ENCODE measurements at regions not wholly inside any gene's neighbourhood (a gene's known extent, or its start where the extent isn't known, plus 50 kb on each side); places are given as distances from the start of the nearest gene placed in this dataset.

DNA sequence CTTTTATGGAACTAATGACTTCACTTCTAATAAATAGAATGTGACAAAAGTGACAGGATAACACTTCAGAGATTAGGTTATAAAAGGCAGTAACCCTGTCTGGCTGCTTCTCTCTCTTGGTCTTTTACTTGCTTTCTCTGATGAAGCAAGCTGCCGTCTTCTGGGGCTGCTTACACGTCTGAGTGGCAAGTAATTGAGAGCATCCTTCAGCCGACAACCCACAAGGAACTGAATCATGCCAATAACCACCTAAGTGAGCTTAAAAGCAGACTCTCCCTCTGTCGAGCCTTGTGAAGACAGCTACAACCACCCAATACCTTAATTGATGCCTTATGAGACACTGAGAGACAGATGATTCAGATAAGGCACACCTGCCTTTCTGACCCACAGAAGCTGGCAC is 1091.2 kb downstream of the SLITRK1 start:
- DNase-seq (no peak), FAIRE-seq (no peak)
- Histone ChIP-seq H3K36me3 (ENCODE audit: control insufficient read depth in 2 of 3, insufficient read depth in 3 of 3, low read length in 3 of 3) (no peaks in the 10 kb centered on the region), H3K4me3 (ENCODE audit: low read length in 3 of 3) (no peak overlapping the region), H3K9ac (ENCODE audit: low read length in 3 of 3) (no peak overlapping the region), H3K4me1 (ENCODE audit: control insufficient read depth in 2 of 3, insufficient read depth in 2 of 3, low read depth in 1 of 3, low read length in 3 of 3) (no peaks in the 10 kb centered on the region), H3K27ac (ENCODE audit: low read depth in 2 of 2, low read length in 2 of 2) (no peak overlapping the region), H3K9me3 (ENCODE audit: control insufficient read depth in 2 of 3, insufficient read depth in 1 of 3, low read length in 3 of 3) (peaks cover 0 to 2% (median 0%) of the 10 kb centered on the region in 3 donors), H3K27me3 (ENCODE audit: control insufficient read depth, insufficient read depth, low read length) (no peaks in the 10 kb centered on the region)
- TF ChIP-seq, protein P1, sequence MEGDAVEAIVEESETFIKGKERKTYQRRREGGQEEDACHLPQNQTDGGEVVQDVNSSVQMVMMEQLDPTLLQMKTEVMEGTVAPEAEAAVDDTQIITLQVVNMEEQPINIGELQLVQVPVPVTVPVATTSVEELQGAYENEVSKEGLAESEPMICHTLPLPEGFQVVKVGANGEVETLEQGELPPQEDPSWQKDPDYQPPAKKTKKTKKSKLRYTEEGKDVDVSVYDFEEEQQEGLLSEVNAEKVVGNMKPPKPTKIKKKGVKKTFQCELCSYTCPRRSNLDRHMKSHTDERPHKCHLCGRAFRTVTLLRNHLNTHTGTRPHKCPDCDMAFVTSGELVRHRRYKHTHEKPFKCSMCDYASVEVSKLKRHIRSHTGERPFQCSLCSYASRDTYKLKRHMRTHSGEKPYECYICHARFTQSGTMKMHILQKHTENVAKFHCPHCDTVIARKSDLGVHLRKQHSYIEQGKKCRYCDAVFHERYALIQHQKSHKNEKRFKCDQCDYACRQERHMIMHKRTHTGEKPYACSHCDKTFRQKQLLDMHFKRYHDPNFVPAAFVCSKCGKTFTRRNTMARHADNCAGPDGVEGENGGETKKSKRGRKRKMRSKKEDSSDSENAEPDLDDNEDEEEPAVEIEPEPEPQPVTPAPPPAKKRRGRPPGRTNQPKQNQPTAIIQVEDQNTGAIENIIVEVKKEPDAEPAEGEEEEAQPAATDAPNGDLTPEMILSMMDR (IDR thresholded peaks at IDR 0.05; ENCODE audit: borderline replicate concordance, extremely low read depth, insufficient read depth) = no peak
- intact Hi-C loops (cut with DNase I) = no loop called here

DNA sequence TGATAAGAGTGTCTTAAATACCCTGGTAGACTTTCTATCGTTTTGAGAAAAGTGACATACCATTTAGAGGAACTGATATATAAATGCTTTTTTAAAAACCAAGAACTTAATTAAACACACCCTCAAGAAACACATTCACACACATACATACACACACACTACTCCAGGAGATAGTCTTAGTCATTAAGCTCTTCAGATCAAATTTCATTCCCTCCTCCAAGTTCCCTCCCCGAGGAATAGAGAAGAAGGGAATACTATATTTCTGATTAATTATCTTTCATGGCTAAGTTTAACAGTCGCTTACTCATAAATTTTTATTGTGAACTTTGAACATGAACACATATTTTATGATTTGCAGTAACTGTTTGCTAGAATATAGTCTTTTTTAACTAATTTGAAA is 1109.5 kb downstream of the SLITRK1 start:
- no peaks in the 10 kb centered on the region for H3K4me1 ChIP-seq (ENCODE audit: control insufficient read depth in 2 of 3, insufficient read depth in 2 of 3, low read depth in 1 of 3, low read length in 3 of 3)
- FAIRE-seq = peak; percentile 15
- no peaks in the 10 kb centered on the region for H3K9me3 ChIP-seq (ENCODE audit: control insufficient read depth in 2 of 3, insufficient read depth in 1 of 3, low read length in 3 of 3)
- DNase-seq = peak in 2 of 5 donors; percentile 58 to 60
- no peak overlapping the region for H3K27ac ChIP-seq (ENCODE audit: low read depth in 2 of 2, low read length in 2 of 2)
- no peak overlapping the region for H3K9ac ChIP-seq (ENCODE audit: low read length in 3 of 3)
- H3K36me3 ChIP-seq (ENCODE audit: control insufficient read depth in 2 of 3, insufficient read depth in 3 of 3, low read length in 3 of 3) = no peaks in the 10 kb centered on the region
- TF ChIP-seq, protein P1 (IDR thresholded peaks at IDR 0.05; ENCODE audit: borderline replicate concordance, extremely low read depth, insufficient read depth) = no peak
- no peak overlapping the region for H3K4me3 ChIP-seq (ENCODE audit: low read length in 3 of 3)
- no peaks in the 10 kb centered on the region for H3K27me3 ChIP-seq (ENCODE audit: control insufficient read depth, insufficient read depth, low read length)
- intact Hi-C loops (cut with DNase I) = no loop called here

DNA sequence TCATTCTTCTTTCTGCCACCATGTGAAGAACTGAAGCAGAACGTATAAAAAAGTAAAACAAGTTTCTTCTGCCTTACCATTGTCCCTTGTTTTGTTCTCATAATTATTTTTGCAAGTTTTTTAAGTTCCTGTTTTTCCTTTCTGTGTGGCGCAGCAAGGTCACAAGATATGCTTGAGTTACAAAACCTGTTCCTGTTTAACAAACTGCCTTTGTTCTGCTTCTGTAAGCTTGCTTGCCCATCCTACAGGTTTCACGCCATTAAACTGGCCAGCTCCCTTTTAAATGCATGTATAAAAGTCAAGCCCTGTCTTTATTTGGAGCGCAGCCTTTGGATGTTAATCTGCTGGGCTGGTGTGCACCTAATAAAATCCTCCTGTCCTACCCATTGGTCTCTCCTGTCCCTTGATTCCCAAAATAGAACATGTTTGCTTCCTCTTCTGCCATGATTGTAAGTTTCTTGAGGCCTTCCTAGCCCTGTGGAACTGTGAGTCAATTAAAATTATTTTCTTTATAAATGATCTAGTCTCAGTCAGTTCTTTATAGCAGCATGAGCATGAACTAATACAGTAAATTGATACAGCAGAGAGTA is 1115.4 kb downstream of the SLITRK1 start:
- Histone ChIP-seq H3K9ac (ENCODE audit: low read length in 3 of 3) (no peak overlapping the region), H3K4me1 (ENCODE audit: control insufficient read depth in 2 of 3, insufficient read depth in 2 of 3, low read depth in 1 of 3, low read length in 3 of 3) (no peaks in the 10 kb centered on the region), H3K4me3 (ENCODE audit: low read length in 3 of 3) (no peak overlapping the region), H3K36me3 (ENCODE audit: control insufficient read depth in 2 of 3, insufficient read depth in 3 of 3, low read length in 3 of 3) (no peaks in the 10 kb centered on the region), H3K9me3 (ENCODE audit: control insufficient read depth in 2 of 3, insufficient read depth in 1 of 3, low read length in 3 of 3) (peaks cover 0 to 2% (median 0%) of the 10 kb centered on the region in 3 donors), H3K27me3 (ENCODE audit: control insufficient read depth, insufficient read depth, low read length) (no peaks in the 10 kb centered on the region), H3K27ac (ENCODE audit: low read depth in 2 of 2, low read length in 2 of 2) (no peak overlapping the region)
- intact Hi-C loops (cut with DNase I) = no loop called here
- no peak for DNase-seq
- TF ChIP-seq, protein P1 (IDR thresholded peaks at IDR 0.05; ENCODE audit: borderline replicate concordance, extremely low read depth, insufficient read depth) = no peak
- no peak for FAIRE-seq

DNA sequence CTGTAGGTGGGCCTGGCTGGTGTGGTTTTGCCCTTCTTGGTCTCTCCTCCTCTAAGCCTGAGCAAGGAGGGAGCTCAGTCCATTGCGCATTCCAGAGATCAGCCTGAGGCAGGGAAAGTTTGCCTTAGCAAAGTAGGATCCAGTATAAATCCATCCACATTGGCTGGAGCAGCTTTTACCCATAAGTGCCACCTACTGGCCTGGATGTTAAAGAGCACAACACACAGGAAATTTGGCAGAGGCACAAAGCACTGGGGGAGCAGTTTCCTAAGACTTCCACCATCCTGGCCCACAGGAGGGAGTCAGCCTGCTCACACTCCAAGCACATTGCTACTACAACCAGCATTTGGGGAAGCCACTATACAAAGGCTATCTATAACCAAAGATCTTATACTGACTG is 1124.2 kb downstream of the SLITRK1 start:
- DNase-seq (peak in 1 of 5 donors; percentile 15), FAIRE-seq (no peak)
- Histone ChIP-seq H3K36me3 (ENCODE audit: control insufficient read depth in 2 of 3, insufficient read depth in 3 of 3, low read length in 3 of 3) (no peaks in the 10 kb centered on the region), H3K9ac (ENCODE audit: low read length in 3 of 3) (no peak overlapping the region), H3K4me1 (ENCODE audit: control insufficient read depth in 2 of 3, insufficient read depth in 2 of 3, low read depth in 1 of 3, low read length in 3 of 3) (no peaks in the 10 kb centered on the region), H3K27ac (ENCODE audit: low read depth in 2 of 2, low read length in 2 of 2) (no peak overlapping the region), H3K4me3 (ENCODE audit: low read length in 3 of 3) (no peak overlapping the region), H3K27me3 (ENCODE audit: control insufficient read depth, insufficient read depth, low read length) (no peaks in the 10 kb centered on the region), H3K9me3 (ENCODE audit: control insufficient read depth in 2 of 3, insufficient read depth in 1 of 3, low read length in 3 of 3) (no peaks in the 10 kb centered on the region)
- TF ChIP-seq, protein P1 (IDR thresholded peaks at IDR 0.05; ENCODE audit: borderline replicate concordance, extremely low read depth, insufficient read depth) = peak; percentile 15
- intact Hi-C loops (cut with DNase I) = no loop called here
